Psoas muscle (tissue), 7 donors: ENCODE measurements at regions not wholly inside any gene's neighbourhood (a gene's known extent, or its start where the extent isn't known, plus 50 kb on each side); places are given as distances from the start of the nearest gene placed in this dataset.

Experiments
- ATAC-seq, 4 donors: fragments of 200-7000 bp; cut with Tn5 transposase; one replicate each; pipeline ENCODE4 v1.9.1; 2020; ENCODE audit warnings: moderate library complexity in 3 of 4, mild to moderate bottlenecking in 2 of 4
- DNase-seq, 2 donors: peaks; one replicate each; pipeline ENCODE4 v3.0.0-alpha.2; 2020
- H3K27ac ChIP-seq: fragments of 200-600 bp; one replicate; pipeline ENCODE4 v1.8.0; 2022
- H3K27me3 ChIP-seq, 3 donors: fragments of 200-600 bp in 1 of 3; one replicate each; pipeline versions ENCODE4 v1.6.1 to v1.8.0; 2013 to 2022; ENCODE audit warnings: low read length in 2 of 3, mild to moderate bottlenecking in 2 of 3, moderate library complexity in 1 of 3; ENCODE audit not compliant: insufficient read depth in 3 of 3
- H3K36me3 ChIP-seq, 2 donors: fragments of 200-600 bp in 1 of 2; one replicate each; pipeline versions ENCODE4 v1.6.1 to v1.8.0; 2013 to 2022; ENCODE audit warnings: low read depth in 1 of 2, mild to moderate bottlenecking in 1 of 2, moderate library complexity in 1 of 2; ENCODE audit not compliant: insufficient read depth in 1 of 2
- H3K4me1 ChIP-seq: fragments of 200-600 bp; one replicate; pipeline ENCODE4 v1.8.0; 2022
- H3K4me3 ChIP-seq: fragments of 200-600 bp; one replicate; pipeline ENCODE4 v1.8.0; 2022; ENCODE audit warnings: mild to moderate bottlenecking
- H3K9me3 ChIP-seq: fragments of 200-600 bp; one replicate; pipeline ENCODE4 v1.8.0; 2022
- CTCF ChIP-seq: fragments of 200-600 bp; IDR thresholded peaks from one replicate; pipeline ENCODE4 v1.8.0; 2022; ENCODE audit warnings: antibody characterized with exemption
- WGBS, 3 donors: extraction: QIAGEN DNeasy Blood & Tissue Kit; methylation state at CpG; one replicate each; pipeline versions ENCODE4 v1.1.6 to v1.1.7; 2013; 5-methylcytosine and 5-hydroxymethylcytosine counted together
- intact Hi-C, 2 donors: fragments of 100-400 bp; cut with DNase I; formaldehyde crosslinking; loops; one replicate each; pipeline versions ENCODE4 v1.11.0 to v1.14.2; 2022
- donor health status: healthy with polysubstance abuse.
- donor health status: DM: no; HTN: no; CAD: no; lungs with moderate emphysema.
- donor health status: Bipolar disorder and iron deficiency.
- donor health status: healthy.
- donor health status: DM: yes; HTN: yes; CAD: no.
- donor health status: DM: no; HTN: no; CAD: no.
- donor health status: DM: yes; HTN: yes; CAD: no.

- no peak for ATAC-seq
- WGBS, 3 donors: 26 to 28% (median 27%) methylated on average over 2 of the region's 2 CpGs
- Histone ChIP-seq H3K4me3 (no peak overlapping the region), H3K36me3 (no peaks in the 10 kb centered on the region), H3K4me1 (no peaks in the 10 kb centered on the region), H3K27ac (no peak overlapping the region), H3K27me3 (no peaks in the 10 kb centered on the region), H3K9me3 (no peaks in the 10 kb centered on the region)
- intact Hi-C loops: no loop called here
- DNase-seq: no peak
- no peak for TF ChIP-seq CTCF
These were observed 1760.8 kb upstream of the PCDH10 start for GRCh38 chr4:131388277-131388676.

- intact Hi-C loops: no loop called here
- TF ChIP-seq CTCF: no peak
- H3K36me3 ChIP-seq: no peaks in the 10 kb centered on the region
These were observed 1741.0 kb upstream of the PCDH10 start for GRCh38 chr4:131408102-131408501.

GRCh38 chr4:131411393-131411792, 1737.7 kb upstream of the PCDH10 start:
- Histone ChIP-seq H3K27ac (no peak overlapping the region), H3K4me3 (no peak overlapping the region), H3K27me3 (no peaks in the 10 kb centered on the region), H3K36me3 (no peaks in the 10 kb centered on the region), H3K9me3 (no peaks in the 10 kb centered on the region), H3K4me1 (no peaks in the 10 kb centered on the region)
- ATAC-seq: no peak
- TF ChIP-seq CTCF: no peak
- intact Hi-C loops: no loop called here
- no peak for DNase-seq
- 55 to 81% (median 61%) methylated on average over 1 of the region's 1 CpG for WGBS, 3 donors

More at GRCh38 chr4:131408102-131408501, 1741.0 kb upstream of the PCDH10 start:
- H3K4me3 ChIP-seq: no peak overlapping the region
- ATAC-seq (no peak), DNase-seq (no peak)
- 69 to 78% (median 76%) methylated on average over 8 of the region's 8 CpGs for WGBS, 3 donors
- no peak overlapping the region for H3K27ac ChIP-seq
- H3K9me3 ChIP-seq: no peaks in the 10 kb centered on the region
- no peaks in the 10 kb centered on the region for H3K4me1 ChIP-seq
- no peaks in the 10 kb centered on the region for H3K27me3 ChIP-seq

DNA sequence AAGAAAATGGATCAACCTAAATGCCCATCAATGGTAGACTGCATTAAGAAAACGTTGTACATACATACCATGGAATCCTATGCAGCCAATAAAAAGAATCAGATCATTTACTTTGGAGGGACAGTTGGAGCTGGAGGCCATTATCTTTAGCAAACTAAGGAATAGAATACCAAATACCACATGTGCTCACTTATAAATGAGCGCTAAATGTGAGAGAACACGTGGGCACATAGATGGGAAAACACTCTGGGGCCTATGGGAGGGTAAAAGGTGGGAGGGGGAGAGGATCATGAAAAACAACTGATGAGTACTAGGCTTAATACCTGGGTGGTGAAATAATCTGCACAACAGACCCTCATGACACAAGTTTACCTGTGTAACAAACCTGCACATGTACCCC, 1729.9 kb upstream of the PCDH10 start:
- no peak for DNase-seq
- ATAC-seq: no peak
- H3K4me1 ChIP-seq: no peaks in the 10 kb centered on the region
- intact Hi-C loops: no loop called here
- H3K9me3 ChIP-seq: no peaks in the 10 kb centered on the region
- H3K27me3 ChIP-seq: no peaks in the 10 kb centered on the region
- H3K36me3 ChIP-seq: no peaks in the 10 kb centered on the region
- no peak overlapping the region for H3K27ac ChIP-seq
- 69 to 73% (median 71%) methylated on average over 3 of the region's 3 CpGs for WGBS, 3 donors
- TF ChIP-seq CTCF: no peak
- H3K4me3 ChIP-seq: no peak overlapping the region

DNA sequence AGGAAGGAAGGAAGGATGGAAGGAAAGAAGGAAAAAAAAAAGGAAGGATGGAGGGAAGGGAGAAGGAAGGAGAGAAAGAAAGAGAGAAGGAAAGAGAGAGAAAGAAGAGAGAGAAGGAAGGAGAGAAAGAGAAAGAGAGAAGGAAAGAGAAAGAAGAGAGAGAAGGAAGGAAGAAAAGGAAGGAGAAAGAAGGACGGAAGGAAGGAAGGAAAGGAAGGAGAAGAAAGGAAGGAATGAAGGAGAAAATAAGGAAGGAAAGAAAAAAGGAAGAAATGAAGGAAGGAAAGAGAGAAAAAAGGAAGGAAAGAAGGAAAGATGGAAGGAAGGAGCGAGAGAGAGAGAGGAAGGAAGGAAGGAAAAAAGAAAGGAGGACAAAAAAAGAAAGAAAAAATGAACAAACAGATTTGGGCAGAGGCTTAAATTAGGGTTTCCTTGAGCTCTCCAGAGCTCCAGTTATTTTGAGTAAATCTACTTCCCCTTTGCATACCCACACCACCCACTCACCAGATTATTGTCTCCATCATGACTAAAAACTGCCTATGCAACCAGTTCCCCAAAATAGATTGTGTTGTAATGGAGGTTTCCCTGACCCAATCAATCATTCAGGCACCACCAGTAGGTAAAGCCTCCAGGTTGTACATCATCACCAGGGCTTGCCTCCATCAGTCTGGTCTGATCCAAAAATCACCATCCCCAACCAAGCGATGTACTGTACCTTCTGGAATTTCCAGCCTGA, 1722.9 kb upstream of the PCDH10 start:
- 69 to 90% (median 89%) methylated on average over 3 of the region's 3 CpGs for WGBS, 3 donors
- no peaks in the 10 kb centered on the region for H3K4me1 ChIP-seq
- intact Hi-C loops: no loop called here
- DNase-seq (no peak), ATAC-seq (no peak)
- H3K36me3 ChIP-seq: no peaks in the 10 kb centered on the region
- no peaks in the 10 kb centered on the region for H3K27me3 ChIP-seq
- no peak for TF ChIP-seq CTCF
- no peak overlapping the region for H3K4me3 ChIP-seq
- H3K9me3 ChIP-seq: no peaks in the 10 kb centered on the region
- H3K27ac ChIP-seq: no peak overlapping the region
